Activated T-cell treated with anti-CD3 and anti-CD28 coated beads, Interleukin-2, amount 50 U/mL, for 72 hours (primary cell): ENCODE measurements at regions not wholly inside any gene's neighbourhood (a gene's known extent, or its start where the extent isn't known, plus 50 kb on each side); places are given as distances from the start of the nearest gene placed in this dataset.

Experiments
- ATAC-seq, 2 donors: fragments of 150-1000 bp; cut with Tn5 transposase; replicated peaks in 1 of 2; 2 replicates each; pipeline ENCODE4 v1.10.0; 2021; ENCODE audit warnings: moderate library complexity in 2 of 2, mild to moderate bottlenecking in 1 of 2
- DNase-seq, 2 donors: peaks; one replicate each; pipeline ENCODE4 v3.0.0; 2021 to 2022; ENCODE audit warnings: mixed read lengths in 1 of 2
- H3K27ac Mint-ChIP-seq: one replicate; pipeline ENCODE4 v1.8.0; 2022; ENCODE audit warnings: mild to moderate bottlenecking, moderate library complexity, mixed read lengths
- H3K27me3 Mint-ChIP-seq: one replicate; pipeline ENCODE4 v1.8.0; 2022; ENCODE audit warnings: low read depth, mixed read lengths
- H3K36me3 Mint-ChIP-seq, 2 donors: one replicate each; pipeline ENCODE4 v1.8.0; 2022; ENCODE audit warnings: mixed read lengths in 2 of 2, mild to moderate bottlenecking in 1 of 2; ENCODE audit not compliant: insufficient read depth in 2 of 2
- H3K4me1 Mint-ChIP-seq: one replicate; pipeline ENCODE4 v1.8.0; 2022; ENCODE audit warnings: low read depth, mixed read lengths
- H3K4me3 Mint-ChIP-seq, 2 donors: one replicate each; pipeline ENCODE4 v1.8.0; 2022; ENCODE audit warnings: mild to moderate bottlenecking in 2 of 2, mixed read lengths in 2 of 2, moderate library complexity in 2 of 2
- H3K9me3 Mint-ChIP-seq, 2 donors: one replicate each; pipeline ENCODE4 v1.8.0; 2022; ENCODE audit warnings: mixed read lengths in 2 of 2

GRCh38 chr1:187390215-187390818 is 561.6 kb downstream of the PLA2G4A start:
- Mint-ChIP-seq H3K4me3 (no peak overlapping the region), H3K9me3 (peaks cover 0 to 2% of the 10 kb centered on the region in 2 donors), H3K36me3 (no peaks in the 10 kb centered on the region), H3K4me1 (no peaks in the 10 kb centered on the region), H3K27ac (no peak overlapping the region), H3K27me3 (no peaks in the 10 kb centered on the region)
- DNase-seq (no peak), ATAC-seq (no peak)

- H3K27ac Mint-ChIP-seq, result no peak overlapping the region
- no peak for DNase-seq
- H3K36me3 Mint-ChIP-seq, result peaks cover 0 to 1% of the 10 kb centered on the region in 2 donors
- no peaks in the 10 kb centered on the region for H3K4me1 Mint-ChIP-seq
- ATAC-seq, result no peak
- H3K27me3 Mint-ChIP-seq, result no peaks in the 10 kb centered on the region
- peaks cover 8 to 10% of the 10 kb centered on the region in 2 donors for H3K9me3 Mint-ChIP-seq
- H3K4me3 Mint-ChIP-seq, result no peak overlapping the region
Observed at GRCh38 chr1:187396226-187396625, 567.5 kb downstream of the PLA2G4A start.

- Mint-ChIP-seq H3K27ac (no peak overlapping the region), H3K9me3 (peaks cover 6 to 11% of the 10 kb centered on the region in 2 donors), H3K4me3 (no peak overlapping the region), H3K27me3 (no peaks in the 10 kb centered on the region), H3K4me1 (no peaks in the 10 kb centered on the region), H3K36me3 (peaks cover 0 to 1% of the 10 kb centered on the region in 2 donors)
- ATAC-seq (no peak), DNase-seq (no peak)
Observed at GRCh38 chr1:187396929-187397796, 568.4 kb downstream of the PLA2G4A start.

GRCh38 chr1:187408212-187409004 is 579.7 kb downstream of the PLA2G4A start:
- peaks cover 0 to 5% of the 10 kb centered on the region in 2 donors for H3K9me3 Mint-ChIP-seq
- no peak overlapping the region for H3K27ac Mint-ChIP-seq
- no peaks in the 10 kb centered on the region for H3K4me1 Mint-ChIP-seq
- H3K36me3 Mint-ChIP-seq, result no peaks in the 10 kb centered on the region
- ATAC-seq (no peak), DNase-seq (no peak)
- no peaks in the 10 kb centered on the region for H3K27me3 Mint-ChIP-seq
- H3K4me3 Mint-ChIP-seq, result no peak overlapping the region

GRCh38 chr1:187409341-187409740 is 580.6 kb downstream of the PLA2G4A start:
- Mint-ChIP-seq H3K27ac (no peak overlapping the region), H3K4me1 (no peaks in the 10 kb centered on the region), H3K36me3 (no peaks in the 10 kb centered on the region), H3K27me3 (no peaks in the 10 kb centered on the region), H3K4me3 (no peak overlapping the region), H3K9me3 (peaks cover 0 to 5% of the 10 kb centered on the region in 2 donors)
- DNase-seq, result no peak
- no peak for ATAC-seq

GRCh38 chr1:187411118-187411517 is 582.4 kb downstream of the PLA2G4A start:
- H3K27ac Mint-ChIP-seq, result no peak overlapping the region
- H3K4me3 Mint-ChIP-seq, result no peak overlapping the region
- H3K4me1 Mint-ChIP-seq, result no peaks in the 10 kb centered on the region
- peaks cover 0 to 5% of the 10 kb centered on the region in 2 donors for H3K9me3 Mint-ChIP-seq
- no peaks in the 10 kb centered on the region for H3K27me3 Mint-ChIP-seq
- ATAC-seq (no peak), DNase-seq (no peak)
- no peaks in the 10 kb centered on the region for H3K36me3 Mint-ChIP-seq

GRCh38 chr1:187413405-187414169 is 584.8 kb downstream of the PLA2G4A start:
- Mint-ChIP-seq H3K27me3 (no peaks in the 10 kb centered on the region), H3K36me3 (no peaks in the 10 kb centered on the region), H3K4me3 (no peak overlapping the region), H3K27ac (no peak overlapping the region), H3K4me1 (no peaks in the 10 kb centered on the region), H3K9me3 (peaks cover 0 to 2% of the 10 kb centered on the region in 2 donors)
- ATAC-seq (no peak), DNase-seq (no peak)

- H3K27ac Mint-ChIP-seq, result no peak overlapping the region
- no peaks in the 10 kb centered on the region for H3K27me3 Mint-ChIP-seq
- DNase-seq (no peak), ATAC-seq (no peak)
- no peaks in the 10 kb centered on the region for H3K4me1 Mint-ChIP-seq
- H3K36me3 Mint-ChIP-seq, result no peaks in the 10 kb centered on the region
- H3K9me3 Mint-ChIP-seq, result no peaks in the 10 kb centered on the region
- no peak overlapping the region for H3K4me3 Mint-ChIP-seq
Observed at GRCh38 chr1:187415065-187415464, 586.3 kb downstream of the PLA2G4A start.

GRCh38 chr1:187417520-187417919 is 588.8 kb downstream of the PLA2G4A start:
- Mint-ChIP-seq H3K27me3 (no peaks in the 10 kb centered on the region), H3K4me1 (no peaks in the 10 kb centered on the region), H3K9me3 (no peaks in the 10 kb centered on the region), H3K36me3 (no peaks in the 10 kb centered on the region), H3K27ac (no peak overlapping the region), H3K4me3 (no peak overlapping the region)
- no peak for ATAC-seq
- no peak for DNase-seq

- Mint-ChIP-seq H3K27me3 (no peaks in the 10 kb centered on the region), H3K36me3 (no peaks in the 10 kb centered on the region), H3K4me3 (no peak overlapping the region), H3K27ac (no peak overlapping the region), H3K9me3 (no peaks in the 10 kb centered on the region), H3K4me1 (no peaks in the 10 kb centered on the region)
- DNase-seq (no peak), ATAC-seq (no peak)
Observed at GRCh38 chr1:187433598-187433997, 604.8 kb downstream of the PLA2G4A start.

GRCh38 chr1:187442603-187443002 is 613.9 kb downstream of the PLA2G4A start:
- Mint-ChIP-seq H3K27me3 (no peaks in the 10 kb centered on the region), H3K27ac (no peak overlapping the region), H3K4me1 (no peaks in the 10 kb centered on the region), H3K4me3 (no peak overlapping the region), H3K36me3 (no peaks in the 10 kb centered on the region), H3K9me3 (peaks cover 0 to 6% of the 10 kb centered on the region in 2 donors)
- ATAC-seq, result no peak
- DNase-seq, result no peak

- DNase-seq, result no peak
- Mint-ChIP-seq H3K27ac (no peak overlapping the region), H3K27me3 (no peaks in the 10 kb centered on the region), H3K4me3 (no peak overlapping the region), H3K9me3 (peaks cover 0 to 6% of the 10 kb centered on the region in 2 donors), H3K4me1 (no peaks in the 10 kb centered on the region), H3K36me3 (no peaks in the 10 kb centered on the region)
- ATAC-seq, result no peak
Observed at GRCh38 chr1:187443939-187444338, 615.2 kb downstream of the PLA2G4A start.
